Tibial nerve (tissue), 4 donors: ENCODE measurements at regions not wholly inside any gene's neighbourhood (a gene's known extent, or its start where the extent isn't known, plus 50 kb on each side); places are given as distances from the start of the nearest gene placed in this dataset.
"Not testable (repeated sequence)": the region's sequence is repeated elsewhere in the genome, so short reads cannot be mapped to it uniquely, and the experiment has no call there.

Experiments used
- CTCF ChIP-seq, 5 experiments: fragments of 200-600 bp in 3 of 5; fragments of 450-650 bp in 2 of 5; sonication (generic) in 3 of 5; IDR thresholded peaks; one replicate each; pipeline ENCODE4 v1.5.1; 2016 to 2019; ENCODE audit warnings: antibody characterized with exemption in 5 of 5, mild to moderate bottlenecking in 3 of 5, moderate library complexity in 2 of 5
- EP300 ChIP-seq, 2 donors: sonication (generic); formaldehyde crosslinking; IDR thresholded peaks; one replicate each; pipeline ENCODE4 v1.6.1; 2017; ENCODE audit warnings: antibody characterized with exemption in 2 of 2, mild to moderate bottlenecking in 1 of 2
- POLR2A ChIP-seq, 2 donors: fragments of 450-650 bp; IDR thresholded peaks; one replicate each; pipeline ENCODE4 v1.6.1; 2017; ENCODE audit warnings: antibody characterized with exemption in 2 of 2, mild to moderate bottlenecking in 2 of 2, moderate library complexity in 2 of 2

GRCh38 chr14:106591539-106591938 lies 1065.2 kb downstream of the TMEM121 start:
- TF ChIP-seq CTCF, POLR2A, EP300 (IDR thresholded peaks at IDR 0.05): not testable (repeated sequence)
